ENCODE measurements at regions not wholly inside any gene's neighbourhood (a gene's known extent, or its start where the extent isn't known, plus 50 kb on each side); places are given as distances from the start of the nearest gene placed in this dataset.

DNA sequence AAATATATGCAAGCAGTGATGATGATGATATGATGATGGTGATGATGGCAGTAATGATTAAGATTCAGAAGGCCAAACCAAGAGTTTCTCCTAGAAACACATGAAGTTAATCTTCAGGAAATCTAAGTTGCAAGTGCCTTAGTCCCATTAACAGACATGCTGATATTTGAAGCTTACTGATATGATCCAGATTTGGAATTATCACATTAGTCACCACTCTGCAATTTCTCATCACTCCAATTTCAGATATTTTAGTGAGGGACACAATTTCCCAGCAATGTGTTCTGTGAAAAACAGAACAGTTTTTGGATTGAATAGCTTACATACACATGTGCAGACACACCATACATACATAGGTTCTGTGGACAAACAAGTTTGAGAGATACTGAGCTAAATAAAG is 411.4 kb upstream of the FAT3 start:
- TF ChIP-seq, protein P1, sequence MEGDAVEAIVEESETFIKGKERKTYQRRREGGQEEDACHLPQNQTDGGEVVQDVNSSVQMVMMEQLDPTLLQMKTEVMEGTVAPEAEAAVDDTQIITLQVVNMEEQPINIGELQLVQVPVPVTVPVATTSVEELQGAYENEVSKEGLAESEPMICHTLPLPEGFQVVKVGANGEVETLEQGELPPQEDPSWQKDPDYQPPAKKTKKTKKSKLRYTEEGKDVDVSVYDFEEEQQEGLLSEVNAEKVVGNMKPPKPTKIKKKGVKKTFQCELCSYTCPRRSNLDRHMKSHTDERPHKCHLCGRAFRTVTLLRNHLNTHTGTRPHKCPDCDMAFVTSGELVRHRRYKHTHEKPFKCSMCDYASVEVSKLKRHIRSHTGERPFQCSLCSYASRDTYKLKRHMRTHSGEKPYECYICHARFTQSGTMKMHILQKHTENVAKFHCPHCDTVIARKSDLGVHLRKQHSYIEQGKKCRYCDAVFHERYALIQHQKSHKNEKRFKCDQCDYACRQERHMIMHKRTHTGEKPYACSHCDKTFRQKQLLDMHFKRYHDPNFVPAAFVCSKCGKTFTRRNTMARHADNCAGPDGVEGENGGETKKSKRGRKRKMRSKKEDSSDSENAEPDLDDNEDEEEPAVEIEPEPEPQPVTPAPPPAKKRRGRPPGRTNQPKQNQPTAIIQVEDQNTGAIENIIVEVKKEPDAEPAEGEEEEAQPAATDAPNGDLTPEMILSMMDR (IDR thresholded peaks at IDR 0.05): no peak
- TF ChIP-seq POLR2A (IDR thresholded peaks at IDR 0.05): no peak

Measured in body of pancreas (tissue), 4 donors.